KMS-11 (cell line): ENCODE measurements at regions not wholly inside any gene's neighbourhood (a gene's known extent, or its start where the extent isn't known, plus 50 kb on each side); places are given as distances from the start of the nearest gene placed in this dataset.

Experiments used
- H2AFZ ChIP-seq: fragments of 200-600 bp; sonication (generic); 2 replicates; pipeline ENCODE4 v1.6.1; 2016; ENCODE audit warnings: antibody characterized with exemption, mixed run types, low read depth
- H3K27ac ChIP-seq: fragments of 200-600 bp; sonication (generic); 2 replicates; pipeline ENCODE4 v1.6.1; 2016; ENCODE audit warnings: mild to moderate bottlenecking, mixed run types
- H3K27me3 ChIP-seq: fragments of 200-600 bp; sonication (generic); 2 replicates; pipeline ENCODE4 v1.6.1; 2017; ENCODE audit warnings: mild to moderate bottlenecking, low read depth, mixed run types, moderate library complexity; ENCODE audit not compliant: insufficient read depth
- H3K36me3 ChIP-seq: fragments of 200-600 bp; sonication (generic); 2 replicates; pipeline ENCODE4 v1.6.1; 2017; ENCODE audit warnings: mild to moderate bottlenecking, mixed run types; ENCODE audit not compliant: insufficient read depth
- H3K4me1 ChIP-seq: fragments of 200-600 bp; sonication (generic); 2 replicates; pipeline ENCODE4 v1.6.1; 2016; ENCODE audit warnings: mild to moderate bottlenecking, low read depth, mixed run types; ENCODE audit not compliant: poor library complexity, severe bottlenecking
- H3K4me2 ChIP-seq: fragments of 200-600 bp; sonication (generic); 2 replicates; pipeline ENCODE4 v1.7.0; 2016; ENCODE audit warnings: mild to moderate bottlenecking, mixed run types
- H3K4me3 ChIP-seq: fragments of 200-600 bp; sonication (generic); IDR thresholded peaks from 2 replicates; pipeline ENCODE4 v1.6.1; 2017; ENCODE audit warnings: low read depth, low read length, mixed read lengths; ENCODE audit not compliant: insufficient read depth
- H3K79me2 ChIP-seq: fragments of 200-600 bp; sonication (generic); 2 replicates; pipeline ENCODE4 v1.6.1; 2016; ENCODE audit warnings: low read depth, mixed run types; ENCODE audit not compliant: insufficient read depth
- H3K9ac ChIP-seq: fragments of 200-600 bp; sonication (generic); 2 replicates; pipeline ENCODE4 v1.6.1; 2016; ENCODE audit warnings: mild to moderate bottlenecking, mixed run types
- H4K20me1 ChIP-seq: fragments of 200-600 bp; sonication (generic); 2 replicates; pipeline ENCODE4 v1.6.1; 2016; ENCODE audit warnings: mild to moderate bottlenecking, mixed run types; ENCODE audit not compliant: insufficient read depth
- TF ChIP-seq, protein P1 (sequence below): fragments of 200-600 bp; sonication (generic); conservative IDR thresholded peaks from 2 replicates; pipeline ENCODE4 v1.6.1; 2017; ENCODE audit warnings: low read depth, mild to moderate bottlenecking, antibody characterized with exemption, low read length, moderate library complexity, mixed read lengths

DNA sequence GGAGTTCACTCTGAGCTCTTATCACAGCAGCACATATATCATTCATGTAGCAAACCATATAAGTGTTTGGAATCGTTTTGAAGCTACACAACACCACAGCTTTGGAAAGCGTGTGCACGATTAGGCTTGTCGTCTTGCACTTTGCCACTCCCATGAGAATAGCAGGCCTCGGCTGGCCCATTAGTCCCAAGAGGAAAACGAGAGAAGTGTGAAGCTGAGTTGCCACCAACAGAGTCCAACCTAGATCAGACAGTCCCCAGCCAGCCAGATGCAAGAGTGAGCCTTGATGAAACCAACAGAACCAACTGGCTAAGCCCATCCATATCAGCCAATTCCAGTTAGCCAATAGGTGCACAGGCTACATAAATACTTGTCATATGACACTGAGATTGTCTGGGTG is 238.4 kb downstream of the C1orf94 start:
- no peak overlapping the region for H3K4me2 ChIP-seq
- H3K27me3 ChIP-seq = no peaks in the 10 kb centered on the region
- no peak overlapping the region for H2AFZ ChIP-seq
- TF ChIP-seq, protein P1, sequence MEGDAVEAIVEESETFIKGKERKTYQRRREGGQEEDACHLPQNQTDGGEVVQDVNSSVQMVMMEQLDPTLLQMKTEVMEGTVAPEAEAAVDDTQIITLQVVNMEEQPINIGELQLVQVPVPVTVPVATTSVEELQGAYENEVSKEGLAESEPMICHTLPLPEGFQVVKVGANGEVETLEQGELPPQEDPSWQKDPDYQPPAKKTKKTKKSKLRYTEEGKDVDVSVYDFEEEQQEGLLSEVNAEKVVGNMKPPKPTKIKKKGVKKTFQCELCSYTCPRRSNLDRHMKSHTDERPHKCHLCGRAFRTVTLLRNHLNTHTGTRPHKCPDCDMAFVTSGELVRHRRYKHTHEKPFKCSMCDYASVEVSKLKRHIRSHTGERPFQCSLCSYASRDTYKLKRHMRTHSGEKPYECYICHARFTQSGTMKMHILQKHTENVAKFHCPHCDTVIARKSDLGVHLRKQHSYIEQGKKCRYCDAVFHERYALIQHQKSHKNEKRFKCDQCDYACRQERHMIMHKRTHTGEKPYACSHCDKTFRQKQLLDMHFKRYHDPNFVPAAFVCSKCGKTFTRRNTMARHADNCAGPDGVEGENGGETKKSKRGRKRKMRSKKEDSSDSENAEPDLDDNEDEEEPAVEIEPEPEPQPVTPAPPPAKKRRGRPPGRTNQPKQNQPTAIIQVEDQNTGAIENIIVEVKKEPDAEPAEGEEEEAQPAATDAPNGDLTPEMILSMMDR = no peak
- no peak overlapping the region for H3K9ac ChIP-seq
- H3K79me2 ChIP-seq = no peaks in the 10 kb centered on the region
- H4K20me1 ChIP-seq = no peaks in the 10 kb centered on the region
- no peaks in the 10 kb centered on the region for H3K4me1 ChIP-seq
- no peak overlapping the region for H3K27ac ChIP-seq
- H3K4me3 ChIP-seq = no peak overlapping the region
- H3K36me3 ChIP-seq = no peaks in the 10 kb centered on the region

GRCh38 chr1:34418166-34418565 is 241.5 kb downstream of the C1orf94 start:
- H3K27me3 ChIP-seq = no peaks in the 10 kb centered on the region
- no peaks in the 10 kb centered on the region for H3K79me2 ChIP-seq
- H3K9ac ChIP-seq = no peak overlapping the region
- no peak overlapping the region for H3K4me3 ChIP-seq
- H3K4me2 ChIP-seq = no peak overlapping the region
- H4K20me1 ChIP-seq = no peaks in the 10 kb centered on the region
- H3K36me3 ChIP-seq = no peaks in the 10 kb centered on the region
- H3K27ac ChIP-seq = no peak overlapping the region
- TF ChIP-seq, protein P1 = no peak
- no peak overlapping the region for H2AFZ ChIP-seq
- H3K4me1 ChIP-seq = no peaks in the 10 kb centered on the region

GRCh38 chr1:34419663-34420136 is 243.0 kb downstream of the C1orf94 start:
- Histone ChIP-seq H3K4me2 (no peak overlapping the region), H3K9ac (no peak overlapping the region), H3K79me2 (no peaks in the 10 kb centered on the region), H3K27me3 (no peaks in the 10 kb centered on the region), H4K20me1 (no peaks in the 10 kb centered on the region), H3K36me3 (no peaks in the 10 kb centered on the region), H3K4me1 (no peaks in the 10 kb centered on the region), H3K27ac (no peak overlapping the region), H3K4me3 (no peak overlapping the region), H2AFZ (no peak overlapping the region)
- TF ChIP-seq, protein P1 = no peak

DNA sequence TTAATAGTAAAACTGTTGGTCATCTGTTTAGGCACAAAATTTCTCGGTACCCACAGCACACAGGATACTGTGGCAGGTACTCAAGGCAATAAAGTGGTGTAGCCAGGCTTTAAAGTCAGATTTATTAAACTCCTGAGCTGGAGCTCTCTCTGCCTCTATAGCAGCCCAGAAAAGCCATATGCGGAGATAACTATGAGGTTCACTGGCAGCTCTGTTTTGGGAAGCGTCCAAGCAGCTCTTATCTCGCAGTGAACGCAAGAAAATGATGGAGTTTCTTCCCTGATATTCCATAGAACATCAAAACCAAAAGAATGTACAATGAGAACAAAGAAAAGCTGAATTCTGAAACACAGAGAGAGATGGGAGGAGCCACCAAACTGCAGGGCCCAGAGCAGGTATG is 248.3 kb downstream of the C1orf94 start:
- no peaks in the 10 kb centered on the region for H4K20me1 ChIP-seq
- no peak overlapping the region for H3K4me2 ChIP-seq
- no peak overlapping the region for H2AFZ ChIP-seq
- H3K27me3 ChIP-seq = no peaks in the 10 kb centered on the region
- H3K4me1 ChIP-seq = no peaks in the 10 kb centered on the region
- H3K27ac ChIP-seq = no peak overlapping the region
- H3K4me3 ChIP-seq = no peak overlapping the region
- H3K79me2 ChIP-seq = no peaks in the 10 kb centered on the region
- TF ChIP-seq, protein P1 = no peak
- H3K36me3 ChIP-seq = no peaks in the 10 kb centered on the region
- H3K9ac ChIP-seq = no peak overlapping the region
